Globus pallidus (tissue), 1 donor: ENCODE measurements at regions not wholly inside any gene's neighbourhood (a gene's known extent, or its start where the extent isn't known, plus 50 kb on each side); places are given as distances from the start of the nearest gene placed in this dataset.
"Not testable (repeated sequence)": the region's sequence is repeated elsewhere in the genome, so short reads cannot be mapped to it uniquely, and the experiment has no call there.

Source experiments
- DNase-seq: peaks from one replicate; pipeline ENCODE4 v3.0.0-alpha.2; 2015; ENCODE audit warnings: low spot score

DNA sequence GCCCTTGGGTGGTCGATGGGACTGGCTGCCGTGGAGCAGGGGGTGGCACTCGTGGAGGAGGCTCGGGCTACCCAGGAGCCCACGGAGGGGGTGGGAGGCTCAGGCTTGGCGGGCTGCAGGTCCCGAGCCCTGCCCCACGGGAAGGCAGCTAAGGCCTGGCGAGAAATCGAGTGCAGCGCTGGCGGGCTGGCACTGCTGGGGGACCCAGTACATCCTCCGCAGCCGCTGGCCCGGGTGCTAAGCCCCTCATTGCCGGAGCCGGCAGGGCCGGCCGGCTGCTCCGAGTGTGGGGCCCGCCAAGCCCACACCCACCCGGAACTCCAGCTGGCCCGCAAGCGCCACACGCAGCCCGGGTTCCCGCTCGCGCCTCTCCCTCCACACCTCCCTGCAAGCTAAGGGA, 435.6 kb downstream of the RWDD3 start:
- DNase-seq: not testable (repeated sequence)

DNA sequence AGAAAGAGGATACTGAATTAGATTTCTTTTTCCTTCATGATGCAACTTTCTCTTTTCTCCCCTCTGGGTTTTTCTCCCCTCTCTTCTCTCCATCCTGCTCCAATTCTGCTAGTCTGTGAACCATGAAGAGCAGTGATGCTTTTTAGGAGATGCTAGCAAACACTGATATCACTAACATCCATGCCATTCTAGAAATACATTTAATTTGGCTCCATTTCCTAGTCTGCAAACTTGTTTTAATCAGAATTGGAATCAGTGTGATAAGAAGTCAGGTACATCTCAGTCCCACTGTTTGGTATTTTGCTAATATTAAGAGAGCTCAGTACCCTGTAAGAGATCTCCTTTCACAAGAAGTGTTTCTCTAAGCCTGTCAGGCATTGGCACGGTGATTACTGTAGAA, 437.1 kb downstream of the RWDD3 start:
- no peak for DNase-seq

DNA sequence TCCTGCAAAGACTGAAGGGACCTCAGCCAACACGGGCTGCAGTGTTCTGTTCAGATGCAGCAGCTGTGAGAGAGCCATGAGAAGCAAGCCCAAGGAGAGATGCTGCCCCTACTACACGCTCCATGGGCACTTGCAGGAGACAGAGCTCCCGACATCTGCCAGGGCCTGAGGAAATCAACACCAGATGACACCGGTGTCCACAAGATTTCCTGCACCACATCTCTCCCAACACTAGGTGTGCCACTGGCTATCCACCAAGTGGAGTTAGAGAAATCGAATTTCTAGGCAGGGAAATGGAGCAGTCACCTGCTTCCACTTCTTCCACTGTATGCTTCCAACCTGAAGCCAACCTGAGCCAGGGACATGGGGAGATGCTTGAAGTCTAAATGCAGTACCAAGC, 445.3 kb downstream of the RWDD3 start:
- DNase-seq: no peak

DNA sequence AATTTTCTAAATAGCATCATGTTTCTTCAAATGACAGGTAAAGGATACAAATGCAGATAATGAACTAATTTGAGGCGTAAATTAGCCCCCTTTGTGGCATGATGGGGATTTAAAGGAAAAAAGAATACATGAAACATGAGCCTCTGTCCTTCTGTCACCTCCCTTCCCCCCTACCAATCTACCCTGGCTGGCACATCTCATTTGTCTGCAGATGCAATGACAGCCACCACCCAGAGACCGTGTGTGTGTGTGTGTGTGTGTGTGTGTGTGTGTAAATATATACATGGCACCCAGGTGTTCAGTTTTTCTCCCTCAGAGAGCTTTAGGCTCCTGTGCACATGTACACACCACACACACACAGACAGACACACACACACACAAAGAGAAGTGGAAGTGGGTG, 451.1 kb downstream of the RWDD3 start:
- no peak for DNase-seq

DNA sequence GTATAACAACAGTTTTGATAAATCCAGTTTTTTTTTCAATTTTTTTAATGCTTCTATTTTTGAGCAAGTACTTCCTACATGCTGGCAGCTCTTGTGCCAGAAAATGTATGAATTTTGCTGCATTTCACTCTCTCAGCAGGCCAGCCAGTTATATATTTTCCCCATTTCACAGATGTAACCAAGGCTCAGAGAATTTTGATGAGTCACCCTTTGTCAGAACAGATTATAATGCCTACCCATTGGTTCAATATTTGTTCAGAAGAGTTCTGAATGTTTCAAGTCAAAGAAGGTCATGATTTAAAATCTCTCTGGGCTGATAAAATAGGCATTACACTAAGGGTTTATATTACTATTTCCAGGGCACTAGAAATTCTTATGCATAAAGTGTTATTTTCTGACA, 452.2 kb downstream of the RWDD3 start:
- no peak for DNase-seq

DNA sequence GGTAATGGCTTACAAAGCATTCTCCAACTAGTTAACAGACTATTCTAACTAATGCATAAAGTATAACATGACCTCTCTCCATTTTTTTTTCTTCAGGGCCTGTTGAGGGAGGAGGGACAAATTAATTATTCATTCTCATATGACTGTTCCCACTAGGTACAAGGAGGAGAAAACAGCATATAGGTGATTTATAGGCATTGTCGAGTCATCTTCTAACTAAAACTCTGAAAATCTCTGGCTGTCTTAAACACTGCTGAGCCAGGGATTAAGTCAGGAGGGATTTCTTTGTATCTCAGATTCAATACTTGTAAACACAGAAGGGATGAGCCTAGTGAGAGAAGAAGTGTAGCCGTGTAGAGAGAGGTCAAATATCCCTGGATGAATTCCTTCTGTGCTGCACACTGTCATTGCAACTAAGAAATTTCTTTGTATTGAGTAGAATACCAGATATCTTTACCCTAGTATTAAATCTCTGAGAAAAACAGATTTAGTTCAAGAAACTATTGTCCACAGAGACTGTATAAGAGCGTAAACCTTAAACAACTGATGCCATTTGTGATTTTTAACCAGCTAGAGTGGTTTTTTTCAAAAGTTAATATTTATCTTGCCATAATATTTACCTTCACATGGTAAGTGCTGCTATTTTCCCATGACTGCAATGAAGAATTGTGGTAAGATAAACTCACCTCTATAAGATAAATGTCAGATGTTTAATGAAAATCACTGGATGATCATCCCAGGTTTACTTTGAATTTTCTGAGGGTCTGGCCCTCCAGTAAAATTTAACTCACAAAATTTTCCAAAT, 465.3 kb downstream of the RWDD3 start:
- no peak for DNase-seq

DNA sequence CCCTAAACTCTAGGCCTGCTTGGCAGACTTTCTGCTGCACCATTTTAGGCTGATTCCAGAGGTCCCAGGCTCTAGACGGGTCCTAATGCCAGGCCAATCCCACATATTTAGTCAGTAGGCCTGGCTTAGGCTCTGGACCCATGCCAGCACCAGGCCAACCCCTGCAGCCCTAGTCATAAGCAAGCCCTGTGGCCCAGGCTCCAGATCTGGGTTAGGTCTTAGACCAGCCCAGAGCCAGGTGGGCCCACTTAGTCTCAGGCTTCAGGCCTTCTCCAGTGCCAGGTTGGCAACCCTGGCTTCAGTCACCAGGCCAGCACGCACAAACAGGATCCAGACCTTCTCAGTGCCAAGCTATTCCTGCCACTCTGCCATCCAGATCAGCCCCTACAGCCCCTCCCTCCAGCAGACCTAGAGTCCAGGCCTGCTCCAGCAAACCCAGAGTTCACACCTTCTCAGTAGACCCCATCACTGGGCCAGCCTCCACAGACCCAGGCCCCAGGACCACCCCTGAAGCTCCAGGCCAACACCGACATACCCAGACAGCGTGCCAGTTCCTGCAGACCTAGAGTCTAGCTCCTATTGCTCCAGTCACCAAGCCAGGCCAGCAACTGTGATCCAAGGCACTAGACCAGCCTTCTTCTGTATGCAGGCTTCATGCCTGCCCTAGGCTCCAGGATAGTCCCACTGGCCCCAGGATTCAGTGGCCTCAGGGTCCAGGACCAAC, 467.6 kb downstream of the RWDD3 start:
- DNase-seq: no peak

DNA sequence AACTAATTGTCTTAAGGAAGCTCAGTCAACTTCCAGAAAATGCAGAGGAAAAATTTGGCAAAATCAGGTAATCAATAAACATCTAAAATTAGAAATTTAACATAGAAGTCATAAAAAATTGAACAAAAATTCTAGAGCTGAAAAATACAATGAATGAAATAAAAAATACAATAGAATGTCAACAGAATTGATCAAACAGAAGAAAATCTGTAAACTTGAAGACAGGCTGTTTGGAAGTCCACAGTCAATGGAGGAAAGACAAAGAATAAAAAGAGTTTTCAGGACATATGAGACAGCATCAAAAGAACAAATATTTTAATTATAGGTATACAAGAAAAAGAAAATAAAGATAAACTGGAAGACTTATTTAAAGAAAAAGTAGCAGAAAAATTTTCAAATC, 469.0 kb downstream of the RWDD3 start:
- no peak for DNase-seq

DNA sequence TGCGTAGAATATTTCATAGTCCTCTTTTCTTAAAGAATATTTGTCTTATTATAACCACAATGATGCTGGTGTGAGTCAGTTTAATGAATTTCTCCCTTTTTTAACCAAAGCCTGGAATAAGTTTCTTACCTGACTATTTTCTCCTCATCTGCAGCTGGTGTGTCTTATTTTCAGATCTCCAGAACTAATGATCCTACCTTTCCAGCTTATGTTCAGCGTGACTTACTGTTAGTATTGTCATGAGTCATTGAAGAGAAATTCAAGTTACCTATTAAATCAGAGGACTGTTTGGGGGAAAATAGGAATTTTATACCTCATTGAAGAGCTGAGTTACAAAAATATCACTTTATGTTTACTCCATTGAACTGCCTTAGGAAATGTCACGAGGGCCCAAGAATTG, 482.1 kb downstream of the RWDD3 start:
- DNase-seq: no peak

DNA sequence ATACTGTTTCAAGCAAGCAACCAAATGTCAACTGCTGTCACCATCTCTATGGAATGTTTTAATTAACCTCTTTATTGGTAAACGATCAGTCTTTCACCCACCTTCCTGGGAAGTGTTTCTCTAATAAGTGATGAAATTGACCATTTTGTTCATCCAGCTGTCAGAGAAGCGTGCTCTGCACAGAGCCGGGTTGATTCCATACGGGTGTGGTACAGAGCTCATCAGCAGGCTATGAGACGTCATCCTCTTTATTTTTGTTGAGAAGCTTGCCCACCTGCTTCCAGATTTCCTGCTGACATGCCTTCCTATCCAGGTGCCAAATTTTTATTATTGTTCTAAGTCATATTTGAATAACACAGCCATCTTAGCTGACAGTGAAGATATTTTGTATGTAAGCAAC, 482.5 kb downstream of the RWDD3 start:
- no peak for DNase-seq

DNA sequence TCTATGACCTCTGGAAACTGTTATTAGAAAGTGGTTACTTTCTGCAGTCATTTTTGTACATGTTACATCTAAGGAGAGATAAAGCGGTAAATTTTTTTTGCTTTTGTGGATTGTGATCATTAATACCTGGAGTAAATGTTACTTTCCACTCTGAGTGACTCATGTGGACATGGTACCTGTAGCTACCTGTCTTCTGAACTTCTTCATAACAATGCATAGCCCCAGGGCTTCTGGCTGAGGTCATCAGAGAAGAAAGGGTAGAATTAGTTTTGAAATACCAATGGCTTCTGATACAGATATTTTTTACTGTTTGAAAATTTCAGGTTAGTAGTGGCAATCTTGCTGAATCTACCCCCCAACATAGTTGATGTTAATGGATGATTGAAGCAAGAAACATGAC, 489.3 kb downstream of the RWDD3 start:
- DNase-seq: no peak

DNA sequence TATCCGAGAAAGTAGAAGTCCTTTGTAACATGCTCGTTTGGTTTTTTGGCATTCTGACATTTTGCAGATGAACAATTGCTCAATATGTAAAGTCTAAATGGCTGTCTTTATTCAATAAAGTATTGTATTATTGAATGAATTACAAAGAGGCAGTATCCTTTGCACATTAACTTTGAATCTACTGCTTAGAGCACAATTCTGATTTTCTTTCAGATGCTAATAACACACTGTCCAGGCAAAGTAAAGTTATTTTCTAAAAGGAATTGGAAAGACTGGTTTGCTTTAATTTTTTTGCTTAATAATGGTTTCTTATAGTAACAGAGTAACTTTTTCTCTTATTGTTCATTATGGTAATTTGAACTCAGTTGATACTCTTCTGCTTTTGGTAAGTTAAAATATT, 494.8 kb downstream of the RWDD3 start:
- DNase-seq: peak; percentile 23

DNA sequence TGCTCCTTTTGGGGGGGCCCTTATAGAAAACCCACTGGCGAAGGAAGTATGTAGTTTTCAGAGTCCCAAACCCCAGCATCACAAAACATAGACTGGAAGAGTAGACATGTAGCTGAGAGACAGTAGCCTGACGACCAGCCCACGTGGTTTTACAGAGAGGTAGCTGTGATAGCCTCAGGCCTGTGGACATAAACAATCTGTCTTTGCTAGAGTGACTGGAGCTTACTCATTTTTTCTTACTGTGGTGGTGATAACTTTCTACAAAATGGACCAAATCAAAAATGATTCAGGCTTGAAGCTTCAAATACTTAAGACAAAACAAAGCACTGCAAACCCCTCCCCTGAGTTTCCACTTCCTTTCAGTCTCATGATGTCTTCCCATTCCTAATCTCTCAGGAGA, 497.0 kb downstream of the RWDD3 start:
- no peak for DNase-seq

DNA sequence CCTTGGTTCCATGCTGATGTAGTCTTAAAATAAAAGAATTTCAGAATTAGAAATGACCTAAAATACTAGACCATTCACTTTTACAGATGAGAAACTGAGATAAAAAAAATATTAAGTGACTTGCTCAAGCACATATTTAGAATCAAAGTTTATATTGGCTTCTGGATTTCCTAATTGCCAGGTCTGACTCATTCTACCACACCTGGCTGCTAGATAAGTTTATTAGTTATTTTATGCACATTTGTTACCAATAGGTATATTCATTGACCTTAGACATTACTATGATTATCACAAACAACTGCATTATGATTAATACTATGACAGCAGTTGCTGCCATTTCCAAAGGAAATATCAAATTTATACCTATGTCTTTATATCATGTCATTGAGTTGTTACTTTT, 497.5 kb downstream of the RWDD3 start:
- DNase-seq: no peak

DNA sequence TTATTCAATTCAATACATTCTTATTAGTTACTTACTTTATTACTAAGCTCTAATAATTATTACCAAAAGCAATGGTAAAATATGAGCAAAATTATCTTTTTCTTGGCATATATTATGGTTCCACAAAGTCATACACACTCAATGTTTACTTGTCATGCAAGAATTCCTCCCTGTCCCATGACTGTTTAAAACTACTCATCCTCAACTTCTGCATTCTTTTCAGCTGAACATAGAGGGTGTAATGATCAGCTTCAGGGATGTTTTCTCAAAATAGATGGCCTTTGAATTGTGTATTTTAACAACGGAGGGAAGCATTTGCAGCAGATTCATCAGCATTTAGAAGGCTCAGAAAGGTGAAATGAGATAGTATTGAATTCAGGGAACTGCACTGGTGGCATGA, 499.0 kb downstream of the RWDD3 start:
- no peak for DNase-seq

DNA sequence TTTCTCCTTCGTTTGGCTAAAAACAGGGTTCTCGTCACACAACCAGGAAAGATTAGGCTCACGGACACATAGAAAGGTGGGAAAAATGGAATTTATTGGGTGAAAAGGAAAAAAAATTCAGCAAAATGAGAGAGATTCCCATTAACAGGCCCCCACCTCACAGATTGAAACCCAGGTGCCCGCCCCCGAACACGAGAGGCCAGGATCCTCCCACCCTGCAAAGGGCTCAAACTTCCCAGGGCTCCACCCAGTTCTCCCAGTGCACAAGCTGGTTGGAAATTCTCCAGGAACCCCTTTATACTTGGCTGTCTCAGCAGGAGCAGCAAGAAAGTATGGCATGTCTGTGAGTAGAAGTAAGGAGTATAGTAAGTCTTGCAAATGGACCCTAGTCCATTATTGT, 499.7 kb downstream of the RWDD3 start:
- no peak for DNase-seq

DNA sequence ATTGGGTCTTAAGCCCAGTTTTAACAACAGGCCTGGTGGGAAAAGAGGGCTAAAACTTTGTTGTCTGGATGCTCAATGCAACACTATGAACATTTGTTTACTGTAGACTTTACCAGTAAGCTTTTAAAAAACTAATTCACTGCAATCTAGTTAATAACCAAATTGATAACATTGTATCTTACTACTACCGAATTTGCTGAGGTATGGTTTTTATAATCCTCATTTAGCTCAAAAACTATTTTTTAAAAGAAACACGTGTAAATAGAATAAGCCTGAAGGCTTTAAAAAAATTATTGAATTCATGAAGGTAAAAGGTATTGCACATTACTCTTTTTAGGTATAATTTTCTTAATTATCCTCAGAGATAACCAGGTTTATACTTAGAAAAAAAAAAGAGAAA, 500.6 kb downstream of the RWDD3 start:
- DNase-seq: no peak

DNA sequence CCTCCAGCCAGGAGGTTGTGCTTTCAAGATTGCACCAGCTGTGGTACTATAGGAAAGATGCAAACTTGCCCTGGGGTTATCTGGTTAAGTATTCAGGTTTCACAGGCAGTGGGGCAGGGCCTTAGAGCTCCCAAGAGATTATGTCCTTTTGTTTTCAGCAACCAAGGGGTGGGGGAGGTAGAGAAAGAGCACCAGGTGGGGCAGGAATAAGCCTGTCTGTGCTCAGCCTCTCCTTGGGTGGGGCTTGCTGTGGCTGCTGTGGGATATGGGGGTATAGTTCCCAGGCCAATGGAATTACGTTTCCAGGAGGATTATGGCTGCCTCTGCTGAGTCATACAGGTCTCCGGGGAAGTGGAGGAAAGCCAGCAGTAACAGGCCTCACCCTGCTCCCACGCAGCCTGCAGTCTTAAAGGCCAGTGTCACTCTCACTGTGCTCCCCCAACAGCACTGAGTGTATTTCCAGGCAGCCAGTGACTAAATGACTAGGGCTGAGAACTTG, 508.6 kb downstream of the RWDD3 start:
- DNase-seq: no peak

DNA sequence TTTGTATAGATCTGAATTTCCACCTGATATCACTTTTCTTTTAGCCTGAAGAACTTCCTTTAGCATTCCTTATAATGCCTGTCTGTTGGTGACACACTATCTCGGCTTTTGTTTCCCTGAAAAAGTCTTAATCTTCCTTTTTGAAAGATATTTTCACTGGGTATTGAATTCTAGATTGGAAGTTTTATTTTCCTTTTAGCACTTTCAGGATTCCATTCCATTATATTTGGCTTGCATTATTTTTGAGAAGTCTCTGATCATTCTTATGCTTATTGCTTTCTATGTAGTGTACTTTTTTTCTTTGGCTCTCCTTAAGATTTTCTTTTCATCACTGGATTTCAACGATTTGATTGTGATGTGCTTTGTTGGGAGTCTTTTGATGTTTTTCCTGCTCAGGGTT, 510.7 kb downstream of the RWDD3 start:
- DNase-seq: no peak

DNA sequence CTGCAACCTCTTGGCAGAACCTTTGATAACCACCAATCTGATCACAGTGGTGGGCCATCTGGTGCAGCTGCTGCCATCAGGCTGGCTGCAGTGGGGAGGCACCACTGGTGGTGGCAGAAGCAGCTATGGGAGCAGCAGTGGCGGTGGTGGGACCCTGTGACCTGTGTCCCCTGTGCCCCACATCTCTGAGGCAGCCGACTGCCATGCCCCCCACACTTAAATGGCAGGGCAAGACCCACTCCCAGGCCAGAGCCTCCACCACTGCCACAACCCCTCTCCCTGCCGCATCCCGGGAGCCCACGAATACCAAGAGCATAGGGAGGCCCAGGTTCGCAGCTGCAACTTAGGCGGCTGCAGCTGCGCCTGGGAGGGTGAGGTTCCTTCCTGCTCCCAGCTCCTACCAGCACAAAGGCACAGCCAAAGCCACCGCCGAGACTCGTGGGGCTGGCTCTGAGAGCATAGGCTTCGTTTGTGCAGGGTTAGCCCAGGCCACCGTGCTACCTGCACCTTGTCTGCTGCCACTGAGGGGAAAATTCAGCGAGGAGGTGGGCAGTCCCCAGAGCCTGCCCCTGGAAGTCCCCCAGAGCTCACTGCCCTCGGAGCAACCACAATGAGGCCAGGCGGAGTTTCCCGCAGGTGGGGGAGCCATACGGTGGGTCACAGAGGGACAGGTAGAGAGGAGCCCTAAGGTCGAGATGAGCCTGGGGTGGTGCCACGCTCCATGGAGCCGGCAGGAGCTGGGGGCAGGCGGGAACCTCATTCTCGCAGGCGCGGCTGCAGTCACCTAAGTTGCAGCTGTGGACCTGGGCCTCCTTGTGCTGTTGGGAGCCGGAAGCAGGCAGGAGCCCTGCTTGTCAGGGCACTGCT, 518.7 kb downstream of the RWDD3 start:
- DNase-seq: no peak

DNA sequence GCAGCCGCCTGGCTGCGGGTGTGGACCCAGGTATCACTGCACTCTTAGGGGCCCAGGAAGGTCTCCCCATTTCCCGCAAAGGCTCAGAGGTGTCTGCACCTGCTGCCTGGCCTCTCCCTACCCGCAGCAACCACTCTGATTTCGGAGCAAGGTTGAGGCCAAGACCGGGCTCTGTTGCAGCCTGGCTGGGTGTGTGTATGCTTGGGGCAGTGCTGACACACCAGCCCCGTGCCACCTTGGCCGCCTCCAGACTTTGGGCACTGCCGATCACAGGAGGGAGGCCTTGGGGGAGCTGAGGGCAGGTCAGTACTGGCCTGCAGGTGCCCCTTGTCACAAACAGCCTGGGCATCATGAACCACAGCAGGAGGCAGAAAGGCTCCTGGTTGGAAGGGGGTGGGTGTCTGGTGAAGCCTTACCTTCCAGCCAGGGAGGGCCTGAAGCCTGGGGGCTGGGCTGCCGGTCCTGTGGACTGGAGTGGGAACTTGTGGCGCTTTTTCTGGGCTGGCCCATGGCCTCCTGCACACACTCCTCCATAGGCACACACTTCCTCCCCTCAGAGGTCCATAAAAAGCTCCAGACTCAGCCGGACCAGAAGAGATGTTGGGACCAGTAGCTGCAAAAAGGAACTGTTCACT, 519.5 kb downstream of the RWDD3 start:
- no peak for DNase-seq

DNA sequence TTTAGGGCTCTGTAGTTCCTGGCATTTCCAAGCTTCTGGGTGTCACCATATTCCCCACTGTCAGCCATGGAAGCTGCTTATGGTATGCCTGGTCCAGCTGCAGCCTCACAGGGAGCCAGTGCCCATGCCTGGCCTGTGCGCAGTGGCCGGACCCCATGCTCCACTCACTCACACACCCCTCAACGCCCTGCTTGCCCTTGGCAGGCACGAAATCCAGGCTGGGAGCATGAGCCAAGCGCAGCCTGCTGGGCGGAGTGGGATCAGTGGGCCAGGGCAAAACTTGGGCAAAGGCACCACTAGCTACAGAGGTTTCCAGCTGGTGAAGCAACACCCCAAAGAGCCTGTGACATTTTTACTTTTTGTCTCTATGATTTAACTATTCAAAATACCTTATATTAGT, 520.4 kb downstream of the RWDD3 start:
- DNase-seq: no peak
